ENCODE measurements at regions not wholly inside any gene's neighbourhood (a gene's known extent, or its start where the extent isn't known, plus 50 kb on each side); places are given as distances from the start of the nearest gene placed in this dataset.

DNA sequence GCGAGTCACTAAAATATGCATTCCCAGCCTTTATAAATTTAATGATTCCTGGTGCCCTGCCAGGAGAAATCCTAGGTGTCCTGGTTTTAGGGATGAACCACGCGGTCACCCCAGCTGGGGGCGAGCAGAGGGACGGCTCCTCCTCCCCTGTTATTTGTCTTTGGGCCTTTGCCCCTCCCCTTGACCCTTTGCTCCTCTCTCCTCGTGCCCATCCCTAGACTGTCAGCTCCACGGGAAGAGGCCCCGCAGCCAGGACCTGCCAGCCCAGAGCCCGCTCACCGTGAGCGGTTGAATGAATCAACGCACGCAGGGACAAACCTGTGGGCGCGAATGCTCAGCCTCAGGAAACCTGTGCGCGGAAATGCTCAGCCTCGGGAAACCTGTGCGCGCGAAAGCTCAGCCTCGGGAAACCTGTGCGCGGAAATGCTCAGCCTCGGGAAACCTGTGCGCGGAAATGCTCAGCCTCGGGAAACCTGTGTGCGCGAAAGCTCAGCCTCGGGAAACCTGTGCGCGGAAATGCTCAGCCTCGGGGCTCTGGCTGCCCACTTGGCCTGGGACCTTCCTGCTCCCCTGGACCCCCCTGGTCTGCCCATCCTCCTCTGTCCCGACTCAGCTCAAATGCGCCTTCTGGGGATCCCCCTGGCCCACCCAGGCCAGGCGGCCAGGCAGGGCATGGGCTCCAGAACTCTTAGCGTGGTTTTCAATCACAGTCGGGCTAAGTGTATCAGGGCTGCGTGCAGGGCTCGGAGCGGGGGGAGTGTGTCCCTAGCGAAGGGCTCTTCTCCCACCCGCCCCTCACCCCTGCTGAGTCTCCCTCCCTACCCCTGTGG is 140.5 kb upstream of the COL5A1 start:
- H3K27me3 ChIP-seq (replicated peaks) = peaks cover 8% of the 10 kb centered on the region
- peak overlapping the region; percentile 9 for H3K4me3 ChIP-seq (ENCODE audit: low read depth, low read length)
- in situ Hi-C loops (cut with HindIII; ENCODE audit: low pct_ligation_motif_present, low sequenced_read_pairs) = no loop called here
- TF ChIP-seq, protein P1, sequence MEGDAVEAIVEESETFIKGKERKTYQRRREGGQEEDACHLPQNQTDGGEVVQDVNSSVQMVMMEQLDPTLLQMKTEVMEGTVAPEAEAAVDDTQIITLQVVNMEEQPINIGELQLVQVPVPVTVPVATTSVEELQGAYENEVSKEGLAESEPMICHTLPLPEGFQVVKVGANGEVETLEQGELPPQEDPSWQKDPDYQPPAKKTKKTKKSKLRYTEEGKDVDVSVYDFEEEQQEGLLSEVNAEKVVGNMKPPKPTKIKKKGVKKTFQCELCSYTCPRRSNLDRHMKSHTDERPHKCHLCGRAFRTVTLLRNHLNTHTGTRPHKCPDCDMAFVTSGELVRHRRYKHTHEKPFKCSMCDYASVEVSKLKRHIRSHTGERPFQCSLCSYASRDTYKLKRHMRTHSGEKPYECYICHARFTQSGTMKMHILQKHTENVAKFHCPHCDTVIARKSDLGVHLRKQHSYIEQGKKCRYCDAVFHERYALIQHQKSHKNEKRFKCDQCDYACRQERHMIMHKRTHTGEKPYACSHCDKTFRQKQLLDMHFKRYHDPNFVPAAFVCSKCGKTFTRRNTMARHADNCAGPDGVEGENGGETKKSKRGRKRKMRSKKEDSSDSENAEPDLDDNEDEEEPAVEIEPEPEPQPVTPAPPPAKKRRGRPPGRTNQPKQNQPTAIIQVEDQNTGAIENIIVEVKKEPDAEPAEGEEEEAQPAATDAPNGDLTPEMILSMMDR (IDR thresholded peaks at IDR 0.05; ENCODE audit: low read depth, low read length, missing control alignments) = no peak
- H3K27ac ChIP-seq = no peak overlapping the region
- DNase-seq = no peak
- no peaks in the 10 kb centered on the region for H3K36me3 ChIP-seq (replicated peaks)

DNA sequence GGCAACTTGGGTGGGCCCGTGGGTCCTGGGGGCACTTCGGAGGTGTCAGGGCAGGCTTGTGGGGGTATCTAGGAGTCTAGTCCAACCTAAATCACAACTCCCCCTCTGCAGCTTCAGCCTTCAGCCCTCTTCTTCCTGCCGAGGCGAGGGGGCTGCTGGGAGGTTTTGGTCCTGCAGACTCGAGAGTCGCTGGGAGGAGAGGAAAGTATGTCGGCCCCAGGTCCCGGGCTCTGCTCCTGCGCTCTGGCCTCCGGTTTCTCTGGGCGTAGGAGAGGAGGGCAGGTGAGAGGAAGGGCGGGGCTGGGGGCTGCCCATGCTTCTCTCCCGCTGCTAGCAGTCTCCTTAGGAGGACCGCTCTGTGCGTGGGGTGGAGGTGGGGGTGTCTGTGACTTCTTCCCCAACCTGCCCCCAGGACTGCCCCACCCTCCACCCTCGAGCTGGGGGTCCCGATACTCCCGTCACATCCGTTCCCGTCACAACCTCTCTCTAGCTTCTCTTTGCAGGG is 139.8 kb upstream of the COL5A1 start:
- no peak for DNase-seq
- Histone ChIP-seq H3K4me3 (ENCODE audit: low read depth, low read length) (no peak overlapping the region), H3K27ac (no peak overlapping the region), H3K27me3 (replicated peaks) (peaks cover 8% of the 10 kb centered on the region), H3K36me3 (replicated peaks) (no peaks in the 10 kb centered on the region)
- TF ChIP-seq, protein P1 (IDR thresholded peaks at IDR 0.05; ENCODE audit: low read depth, low read length, missing control alignments) = no peak
- in situ Hi-C loops (cut with HindIII; ENCODE audit: low pct_ligation_motif_present, low sequenced_read_pairs) = no loop called here

DNA sequence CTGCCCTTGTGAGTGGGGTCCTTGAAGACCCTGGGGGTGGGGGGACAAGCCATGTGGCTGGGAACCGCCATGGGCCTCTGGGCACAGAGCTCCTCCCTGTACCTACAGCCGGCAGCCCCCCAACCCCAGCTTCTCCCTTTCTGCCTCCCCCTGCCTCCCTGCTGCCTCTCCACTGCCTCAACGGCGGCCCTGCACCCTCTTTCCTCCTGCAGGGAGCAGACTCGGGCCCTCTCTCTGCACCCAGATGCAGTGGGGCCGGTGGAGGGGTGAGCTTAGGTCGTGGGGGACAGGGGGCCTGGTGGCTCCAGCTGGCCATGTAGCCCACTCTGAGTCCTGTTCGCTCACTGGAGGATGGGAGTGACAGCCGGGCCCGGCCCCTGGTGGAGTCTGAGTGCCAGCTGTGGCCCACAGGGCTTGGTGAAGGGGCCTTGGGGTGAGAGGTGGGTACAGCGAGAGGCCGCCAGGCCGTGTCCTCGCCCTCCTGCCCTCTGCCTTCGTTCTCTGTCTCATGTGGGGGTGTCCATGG is 139.3 kb upstream of the COL5A1 start:
- peak overlapping the region; percentile 72 for H3K27ac ChIP-seq
- DNase-seq = no peak
- TF ChIP-seq, protein P1 (IDR thresholded peaks at IDR 0.05; ENCODE audit: low read depth, low read length, missing control alignments) = no peak
- peaks cover 8% of the 10 kb centered on the region for H3K27me3 ChIP-seq (replicated peaks)
- no peak overlapping the region for H3K4me3 ChIP-seq (ENCODE audit: low read depth, low read length)
- no peaks in the 10 kb centered on the region for H3K36me3 ChIP-seq (replicated peaks)
- in situ Hi-C loops (cut with HindIII; ENCODE audit: low pct_ligation_motif_present, low sequenced_read_pairs) = no loop called here

DNA sequence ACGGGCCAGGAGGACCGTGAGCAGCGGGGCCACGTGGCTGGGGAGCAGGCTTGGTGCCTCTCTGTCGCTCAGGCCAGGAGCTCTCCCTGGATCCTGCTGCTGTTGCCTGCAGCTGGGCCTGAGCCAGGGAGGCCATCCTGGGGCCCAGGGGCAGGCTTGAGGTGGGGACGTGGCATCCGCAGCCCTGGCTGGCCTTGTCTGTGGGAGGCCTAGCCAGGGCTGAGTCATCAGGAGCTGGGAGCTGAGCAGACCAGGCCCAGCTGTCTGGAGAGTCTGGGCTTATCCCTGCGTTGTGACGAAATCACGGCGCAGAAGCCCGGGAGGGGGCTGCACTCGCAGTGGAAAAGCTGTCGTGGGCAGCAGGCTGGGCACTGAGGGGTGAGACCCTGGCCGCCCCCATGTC is 138.8 kb upstream of the COL5A1 start:
- peak; percentile 94 for DNase-seq
- Histone ChIP-seq H3K4me3 (ENCODE audit: low read depth, low read length) (no peak overlapping the region), H3K27ac (peak overlapping the region; percentile 72), H3K27me3 (replicated peaks) (peaks cover 8% of the 10 kb centered on the region), H3K36me3 (replicated peaks) (no peaks in the 10 kb centered on the region)
- TF ChIP-seq, protein P1 (IDR thresholded peaks at IDR 0.05; ENCODE audit: low read depth, low read length, missing control alignments) = peak; percentile 9
- in situ Hi-C loops (cut with HindIII; ENCODE audit: low pct_ligation_motif_present, low sequenced_read_pairs) = no loop called here

DNA sequence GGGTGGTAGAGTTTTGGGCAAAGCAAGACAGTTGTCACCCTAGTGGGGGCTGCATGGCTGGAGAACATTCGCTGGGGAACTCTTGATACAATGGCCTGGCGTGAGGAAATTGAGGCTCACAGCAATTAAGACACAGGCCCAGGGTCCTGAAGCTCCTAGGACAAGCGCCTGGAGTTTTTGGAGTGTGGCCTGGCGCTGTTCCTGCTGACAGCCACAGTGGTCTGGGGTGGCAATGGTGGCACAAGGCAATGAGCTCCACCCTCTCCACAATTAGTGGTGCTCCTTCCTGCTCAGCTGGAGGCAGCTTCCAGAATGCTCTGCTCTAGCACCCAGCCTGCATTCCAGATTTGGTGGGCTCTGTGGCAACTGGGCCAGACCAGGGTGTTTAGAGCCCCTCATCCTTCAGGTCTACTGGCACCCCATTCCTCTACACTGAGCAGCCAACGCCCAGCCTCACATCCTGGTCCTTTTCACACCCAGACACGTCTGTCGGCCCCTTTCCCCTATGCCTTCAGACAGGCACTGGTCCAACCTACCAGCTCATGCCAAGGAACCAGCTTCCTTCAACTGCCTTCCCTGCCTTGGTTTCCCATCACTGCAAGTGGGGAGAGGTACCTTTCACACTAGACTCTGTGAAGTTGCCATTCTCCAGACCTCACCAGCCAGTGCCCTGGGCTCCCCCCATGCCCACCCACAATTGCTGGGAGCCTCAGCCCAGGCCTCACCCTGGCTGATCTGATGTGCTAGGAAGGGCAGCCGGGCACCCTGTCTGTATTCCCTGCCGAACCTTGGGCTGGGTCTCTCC is 138.1 kb upstream of the COL5A1 start:
- Histone ChIP-seq H3K36me3 (replicated peaks) (no peaks in the 10 kb centered on the region), H3K27me3 (replicated peaks) (peaks cover 8% of the 10 kb centered on the region), H3K4me3 (ENCODE audit: low read depth, low read length) (no peak overlapping the region), H3K27ac (peak overlapping the region; percentile 72)
- DNase-seq = no peak
- in situ Hi-C loops (cut with HindIII; ENCODE audit: low pct_ligation_motif_present, low sequenced_read_pairs) = no loop called here
- TF ChIP-seq, protein P1 (IDR thresholded peaks at IDR 0.05; ENCODE audit: low read depth, low read length, missing control alignments) = no peak

Measured in brain microvascular endothelial cell (primary cell).